ENCODE measurements at regions not wholly inside any gene's neighbourhood (a gene's known extent, or its start where the extent isn't known, plus 50 kb on each side); places are given as distances from the start of the nearest gene placed in this dataset.

DNA sequence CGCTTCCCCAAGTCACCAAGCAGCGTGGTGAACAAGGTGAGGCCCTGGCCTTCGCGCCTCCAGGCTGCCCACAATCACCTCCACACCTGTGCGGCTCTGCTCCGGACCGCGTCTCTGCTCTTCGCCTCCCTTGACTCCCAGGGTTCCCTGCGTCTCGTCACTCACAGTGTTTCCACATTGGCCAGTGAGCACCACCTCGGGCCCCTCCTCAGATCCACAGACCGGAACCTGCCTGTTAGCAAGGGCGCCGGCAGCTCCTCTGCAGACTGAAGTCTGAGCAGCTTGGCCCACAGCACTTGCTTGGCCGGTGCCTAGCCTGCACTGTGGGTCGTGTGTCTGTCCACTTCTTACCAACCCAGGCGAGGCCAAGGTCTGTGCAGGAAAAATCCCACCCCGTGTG lies 155.3 kb upstream of the ALKAL2 start:
- DNase-seq (ENCODE audit: extremely low read depth, low read depth): no peak
- TF ChIP-seq, protein P1, sequence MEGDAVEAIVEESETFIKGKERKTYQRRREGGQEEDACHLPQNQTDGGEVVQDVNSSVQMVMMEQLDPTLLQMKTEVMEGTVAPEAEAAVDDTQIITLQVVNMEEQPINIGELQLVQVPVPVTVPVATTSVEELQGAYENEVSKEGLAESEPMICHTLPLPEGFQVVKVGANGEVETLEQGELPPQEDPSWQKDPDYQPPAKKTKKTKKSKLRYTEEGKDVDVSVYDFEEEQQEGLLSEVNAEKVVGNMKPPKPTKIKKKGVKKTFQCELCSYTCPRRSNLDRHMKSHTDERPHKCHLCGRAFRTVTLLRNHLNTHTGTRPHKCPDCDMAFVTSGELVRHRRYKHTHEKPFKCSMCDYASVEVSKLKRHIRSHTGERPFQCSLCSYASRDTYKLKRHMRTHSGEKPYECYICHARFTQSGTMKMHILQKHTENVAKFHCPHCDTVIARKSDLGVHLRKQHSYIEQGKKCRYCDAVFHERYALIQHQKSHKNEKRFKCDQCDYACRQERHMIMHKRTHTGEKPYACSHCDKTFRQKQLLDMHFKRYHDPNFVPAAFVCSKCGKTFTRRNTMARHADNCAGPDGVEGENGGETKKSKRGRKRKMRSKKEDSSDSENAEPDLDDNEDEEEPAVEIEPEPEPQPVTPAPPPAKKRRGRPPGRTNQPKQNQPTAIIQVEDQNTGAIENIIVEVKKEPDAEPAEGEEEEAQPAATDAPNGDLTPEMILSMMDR (IDR thresholded peaks at IDR 0.05; ENCODE audit: low read depth, low read length): no peak

DNA sequence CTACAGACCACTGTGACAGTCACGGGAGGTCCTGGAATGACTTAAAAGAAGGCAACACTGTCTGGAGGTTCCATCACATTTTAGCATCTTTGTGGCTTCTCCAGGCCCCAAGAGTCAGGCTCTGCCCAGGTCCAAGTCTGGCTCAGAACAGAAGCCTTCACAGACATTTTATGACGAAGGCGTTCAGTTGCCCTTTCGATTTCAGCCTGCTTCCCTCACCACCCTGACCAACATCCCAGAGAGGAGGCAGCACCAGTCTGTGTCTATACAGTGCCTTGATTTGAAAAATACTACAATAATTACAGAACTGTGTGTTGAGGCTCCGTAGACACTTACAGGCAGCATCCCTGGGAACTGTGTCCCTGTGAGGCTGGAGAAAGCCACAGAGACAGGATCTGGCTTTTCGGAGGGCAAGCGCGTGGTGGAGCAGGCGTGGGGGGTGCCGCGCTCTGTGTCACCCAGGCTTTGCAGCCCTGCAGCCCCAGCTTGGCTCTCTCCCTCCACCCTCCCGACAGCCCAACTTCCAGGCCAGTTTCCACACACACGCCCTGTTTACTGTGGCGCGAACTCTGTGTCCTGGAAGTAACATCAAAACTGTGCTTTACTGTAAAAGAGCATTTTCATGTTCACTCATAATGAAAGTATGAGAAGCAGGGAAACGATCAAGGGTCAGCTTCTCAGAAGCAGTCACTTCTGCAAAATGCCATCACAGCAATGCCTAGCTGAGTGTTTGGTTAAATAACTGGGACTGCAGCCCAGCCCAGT lies 153.5 kb upstream of the ALKAL2 start:
- TF ChIP-seq, protein P1 (IDR thresholded peaks at IDR 0.05; ENCODE audit: low read depth, low read length): no peak
- DNase-seq (ENCODE audit: extremely low read depth, low read depth): no peak

DNA sequence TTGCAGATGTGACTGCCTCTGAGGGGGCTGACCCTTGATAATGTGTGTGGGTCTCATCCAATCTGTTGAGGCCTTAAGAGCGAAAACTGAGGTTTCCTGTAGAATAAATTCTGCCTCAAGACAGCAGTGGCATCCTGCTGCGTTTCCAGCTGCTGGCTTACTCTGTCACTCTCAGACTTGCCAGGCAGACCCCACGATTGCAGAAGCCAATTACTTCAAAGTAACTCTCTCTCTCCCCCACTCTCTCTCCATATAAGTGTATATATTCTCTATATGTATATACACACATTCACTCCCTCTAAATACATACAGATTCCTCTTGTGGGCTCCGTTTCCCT lies 152.5 kb upstream of the ALKAL2 start:
- DNase-seq (ENCODE audit: extremely low read depth, low read depth): no peak
- TF ChIP-seq, protein P1 (IDR thresholded peaks at IDR 0.05; ENCODE audit: low read depth, low read length): no peak

DNA sequence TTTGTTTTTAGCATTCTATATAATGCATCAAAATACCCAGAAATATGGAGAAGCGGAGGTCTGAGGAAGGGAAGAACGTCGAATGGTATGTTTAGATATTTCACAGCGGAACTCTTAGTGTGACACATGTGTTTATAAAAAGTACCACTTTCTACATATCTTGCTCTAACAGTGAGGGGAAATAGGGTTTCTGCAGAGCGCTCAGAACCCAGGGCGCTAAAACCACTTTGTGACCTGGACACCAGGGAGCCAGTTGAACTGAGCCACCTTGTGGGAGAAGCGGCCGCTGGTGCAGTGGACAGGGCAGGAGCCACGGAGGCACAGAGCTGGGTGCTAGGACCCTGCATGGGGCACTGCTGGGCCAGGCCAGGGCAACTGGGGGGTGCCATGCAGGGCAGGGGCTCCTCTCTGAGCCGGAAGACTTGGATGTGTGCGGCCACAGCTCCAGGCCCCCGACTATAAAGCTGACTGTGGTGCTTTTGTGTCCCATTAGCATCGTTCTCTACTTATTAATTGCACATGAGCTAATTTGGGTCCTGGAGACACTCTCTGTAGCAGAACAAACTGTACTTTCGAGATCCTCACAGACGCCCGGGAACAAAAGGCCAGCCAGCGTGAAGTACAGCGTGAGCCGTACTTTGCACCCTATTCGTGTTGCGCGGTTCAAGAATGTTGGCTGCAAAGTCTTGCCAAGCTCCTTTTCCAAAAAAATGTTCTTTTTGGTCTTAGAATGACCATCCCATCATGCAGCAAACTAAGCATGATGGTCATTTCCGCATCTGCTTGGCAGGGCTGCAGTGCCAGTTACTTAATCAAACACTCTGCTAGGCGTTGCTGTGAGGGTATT lies 151.9 kb upstream of the ALKAL2 start:
- DNase-seq (ENCODE audit: extremely low read depth, low read depth): no peak
- TF ChIP-seq, protein P1 (IDR thresholded peaks at IDR 0.05; ENCODE audit: low read depth, low read length): no peak

DNA sequence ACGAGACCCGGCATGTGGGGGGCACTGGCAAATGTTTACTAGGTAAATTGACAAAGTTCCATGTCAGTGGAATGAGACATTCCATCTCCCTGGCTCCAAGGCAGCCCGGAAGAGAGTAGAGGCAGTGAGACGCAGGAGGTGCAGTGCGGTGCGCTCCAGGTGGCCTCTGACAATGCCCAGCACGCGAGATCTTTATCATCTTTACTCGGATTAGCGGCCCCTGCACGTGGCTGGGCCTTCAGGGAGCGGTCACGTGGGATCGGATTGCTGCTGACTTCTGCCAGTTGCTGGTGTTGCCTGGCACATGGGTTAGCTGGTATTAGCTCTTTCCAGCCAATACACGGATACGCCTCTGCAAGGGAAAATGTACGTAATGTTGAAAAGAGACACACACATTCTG lies 151.2 kb upstream of the ALKAL2 start:
- TF ChIP-seq, protein P1 (IDR thresholded peaks at IDR 0.05; ENCODE audit: low read depth, low read length): no peak

DNA sequence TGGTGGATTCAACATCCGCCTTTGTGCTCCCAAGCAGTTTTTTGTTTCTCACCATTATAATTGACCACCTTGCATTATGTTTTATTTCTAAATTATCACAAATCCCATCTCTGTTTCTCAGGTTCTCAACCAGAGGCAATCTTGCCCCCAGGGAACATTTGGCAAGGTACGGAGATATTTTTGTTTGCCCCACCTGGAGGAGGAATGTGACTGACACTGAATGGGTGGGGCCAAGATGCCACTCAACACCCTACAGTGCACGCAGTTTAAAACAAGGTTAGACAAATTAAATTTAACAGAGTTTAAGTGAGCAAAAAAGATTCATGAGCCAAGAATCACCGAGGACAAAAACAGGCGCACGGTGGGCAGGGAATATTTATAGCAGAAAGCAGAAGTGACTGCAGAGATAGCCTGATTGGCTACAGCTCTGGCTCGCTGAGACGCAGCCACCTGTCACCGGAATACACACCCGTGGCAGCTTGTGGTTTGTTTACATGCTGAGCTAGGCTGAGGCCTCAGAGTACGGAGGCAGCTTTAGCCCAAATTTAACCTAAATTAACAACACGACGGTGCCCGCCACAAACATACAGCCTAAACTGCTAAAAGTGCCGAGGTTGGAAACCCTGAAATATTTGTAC lies 150.0 kb upstream of the ALKAL2 start:
- no peak for DNase-seq (ENCODE audit: extremely low read depth, low read depth)
- TF ChIP-seq, protein P1 (IDR thresholded peaks at IDR 0.05; ENCODE audit: low read depth, low read length): no peak

More for the DNA sequence above, 151.2 kb upstream of the ALKAL2 start:
- DNase-seq (ENCODE audit: extremely low read depth, low read depth): no peak

DNA sequence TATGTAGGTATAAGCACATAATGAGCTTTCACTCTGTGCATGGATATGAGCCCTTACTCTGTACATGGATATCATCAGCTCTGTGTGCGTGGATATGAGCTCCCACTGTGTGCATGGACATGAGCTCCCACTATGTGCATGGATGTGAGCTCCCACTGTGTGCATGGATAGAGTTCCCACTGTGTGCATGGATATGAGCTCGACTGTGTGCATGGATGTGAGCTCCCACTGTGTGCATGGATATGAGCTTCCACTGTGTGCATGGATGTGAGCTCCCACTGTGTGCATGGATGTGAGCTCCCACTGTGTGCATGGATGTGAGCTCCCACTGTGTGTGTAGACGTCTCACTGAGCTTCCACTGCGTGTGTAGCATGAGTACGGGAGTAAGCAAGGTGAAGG lies 149.3 kb upstream of the ALKAL2 start:
- DNase-seq (ENCODE audit: extremely low read depth, low read depth): no peak
- TF ChIP-seq, protein P1 (IDR thresholded peaks at IDR 0.05; ENCODE audit: low read depth, low read length): no peak
